OCI-LY1 (cell line): ENCODE measurements at regions not wholly inside any gene's neighbourhood (a gene's known extent, or its start where the extent isn't known, plus 50 kb on each side); places are given as distances from the start of the nearest gene placed in this dataset.

ENCODE experiments used
- H2AFZ ChIP-seq: fragments of 200-600 bp; sonication (generic), shearing (Covaris generic); 2 replicates; pipeline ENCODE4 v1.6.0; 2014; ENCODE audit warnings: antibody characterized with exemption, mild to moderate bottlenecking, low read length
- H3F3A ChIP-seq: fragments of 200-600 bp; sonication (generic), shearing (Covaris generic); 2 replicates; pipeline ENCODE4 v1.6.0; 2014; ENCODE audit warnings: mild to moderate bottlenecking, antibody characterized with exemption, low read length, moderate library complexity; ENCODE audit not compliant: insufficient read depth
- H3K27ac ChIP-seq: fragments of 200-600 bp; sonication (generic); 2 replicates; pipeline ENCODE4 v1.5.1; 2014; ENCODE audit warnings: low read length, mixed run types, mild to moderate bottlenecking, low read depth; ENCODE audit not compliant: poor library complexity, severe bottlenecking
- H3K27me3 ChIP-seq: fragments of 200-600 bp; sonication (generic); 2 replicates; pipeline ENCODE4 v1.6.0; 2014; ENCODE audit warnings: antibody characterized with exemption, mild to moderate bottlenecking, low read length, moderate library complexity; ENCODE audit not compliant: insufficient read depth
- H3K36me3 ChIP-seq: fragments of 200-600 bp; sonication (generic); 2 replicates; pipeline ENCODE4 v1.6.1; 2014; ENCODE audit warnings: mild to moderate bottlenecking, antibody characterized with exemption, low read length, moderate library complexity, mixed read lengths; ENCODE audit not compliant: insufficient read depth
- H3K4me1 ChIP-seq: fragments of 200-600 bp; sonication (generic); 2 replicates; pipeline ENCODE4 v1.5.1; 2014; ENCODE audit warnings: mild to moderate bottlenecking, low read length, moderate library complexity; ENCODE audit not compliant: insufficient read depth, severe bottlenecking
- H3K4me2 ChIP-seq: fragments of 200-600 bp; sonication (generic), shearing (Covaris generic); 2 replicates; pipeline ENCODE4 v1.6.1; 2014; ENCODE audit warnings: low read length
- H3K4me3 ChIP-seq: fragments of 200-600 bp; sonication (generic); 2 replicates; pipeline ENCODE4 v1.5.1; 2014; ENCODE audit warnings: low read length, low read depth, mild to moderate bottlenecking, mixed read lengths; ENCODE audit not compliant: poor library complexity, severe bottlenecking
- H3K79me2 ChIP-seq: fragments of 200-600 bp; shearing (Covaris generic); 2 replicates; pipeline ENCODE4 v1.6.1; 2016; ENCODE audit warnings: mixed run types, low read length, mixed read lengths; ENCODE audit not compliant: insufficient read depth
- H3K9ac ChIP-seq: fragments of 200-600 bp; sonication (generic), shearing (Covaris generic); 2 replicates; pipeline ENCODE4 v1.6.1; 2014; ENCODE audit warnings: mild to moderate bottlenecking, low read length, mixed read lengths
- H3K9me2 ChIP-seq: fragments of 200-600 bp; sonication (generic), shearing (Covaris generic); 2 replicates; pipeline ENCODE4 v1.6.1; 2014; ENCODE audit warnings: low read depth, mild to moderate bottlenecking, low read length, mixed read lengths
- H3K9me3 ChIP-seq: fragments of 200-600 bp; shearing (Covaris generic); 2 replicates; pipeline ENCODE4 v1.6.1; 2014; ENCODE audit warnings: low read length, mixed read lengths
- H4K20me1 ChIP-seq: fragments of 200-600 bp; sonication (generic), shearing (Covaris generic); 2 replicates; pipeline ENCODE4 v1.6.0; 2016; ENCODE audit warnings: mild to moderate bottlenecking, low read length; ENCODE audit not compliant: insufficient read depth
- CTCF ChIP-seq: fragments of 200-600 bp; sonication (generic), shearing (Covaris generic); IDR thresholded peaks from 2 replicates; pipeline ENCODE4 v1.5.1; 2017; ENCODE audit warnings: mild to moderate bottlenecking, antibody characterized with exemption, low read length, moderate library complexity, mixed read lengths
- EZH2 ChIP-seq: fragments of 200-600 bp; sonication (generic), shearing (Covaris generic); IDR thresholded peaks from 2 replicates; pipeline ENCODE4 v1.8.0; 2017; ENCODE audit warnings: borderline replicate concordance, mixed run types, mild to moderate bottlenecking, antibody characterized with exemption, low read length, moderate library complexity, mixed read lengths

- H3K4me3 ChIP-seq = no peak overlapping the region
- H3K27me3 ChIP-seq = no peaks in the 10 kb centered on the region
- H3K4me2 ChIP-seq = no peak overlapping the region
- no peaks in the 10 kb centered on the region for H3K79me2 ChIP-seq
- H3K9me3 ChIP-seq = no peaks in the 10 kb centered on the region
- H3F3A ChIP-seq = no peaks in the 10 kb centered on the region
- H3K9me2 ChIP-seq = no peaks in the 10 kb centered on the region
- no peaks in the 10 kb centered on the region for H3K4me1 ChIP-seq
- TF ChIP-seq CTCF (no peak), EZH2 (no peak)
- H3K36me3 ChIP-seq = peaks cover 59% of the 10 kb centered on the region
- no peak overlapping the region for H3K9ac ChIP-seq
- no peak overlapping the region for H2AFZ ChIP-seq
- no peak overlapping the region for H3K27ac ChIP-seq
- H4K20me1 ChIP-seq = no peaks in the 10 kb centered on the region
Measured at GRCh38 chr10:88209837-88210561, 346.6 kb downstream of the PTEN start.

- H3K4me2 ChIP-seq = no peak overlapping the region
- no peak overlapping the region for H3K27ac ChIP-seq
- no peaks in the 10 kb centered on the region for H3K27me3 ChIP-seq
- H4K20me1 ChIP-seq = no peaks in the 10 kb centered on the region
- H3K9me2 ChIP-seq = no peaks in the 10 kb centered on the region
- no peak overlapping the region for H3K9ac ChIP-seq
- no peaks in the 10 kb centered on the region for H3K4me1 ChIP-seq
- H3K4me3 ChIP-seq = no peak overlapping the region
- no peak overlapping the region for H2AFZ ChIP-seq
- H3K9me3 ChIP-seq = no peaks in the 10 kb centered on the region
- peaks cover 53% of the 10 kb centered on the region for H3K36me3 ChIP-seq
- TF ChIP-seq CTCF = no peak
- no peak for TF ChIP-seq EZH2
- no peaks in the 10 kb centered on the region for H3F3A ChIP-seq
- no peaks in the 10 kb centered on the region for H3K79me2 ChIP-seq
Measured at GRCh38 chr10:88211230-88211629, 347.8 kb downstream of the PTEN start.

- H3K9ac ChIP-seq = no peak overlapping the region
- H4K20me1 ChIP-seq = no peaks in the 10 kb centered on the region
- H3K27ac ChIP-seq = no peak overlapping the region
- H2AFZ ChIP-seq = no peak overlapping the region
- H3K4me3 ChIP-seq = no peak overlapping the region
- no peak for TF ChIP-seq CTCF
- no peak for TF ChIP-seq EZH2
- H3K36me3 ChIP-seq = peaks cover 46% of the 10 kb centered on the region
- H3K9me2 ChIP-seq = no peaks in the 10 kb centered on the region
- no peaks in the 10 kb centered on the region for H3K9me3 ChIP-seq
- H3K79me2 ChIP-seq = no peaks in the 10 kb centered on the region
- no peaks in the 10 kb centered on the region for H3F3A ChIP-seq
- H3K4me1 ChIP-seq = no peaks in the 10 kb centered on the region
- no peak overlapping the region for H3K4me2 ChIP-seq
- no peaks in the 10 kb centered on the region for H3K27me3 ChIP-seq
Measured at GRCh38 chr10:88212069-88212468, 348.6 kb downstream of the PTEN start.
